TTC549 (cell line): ENCODE measurements at regions not wholly inside any gene's neighbourhood (a gene's known extent, or its start where the extent isn't known, plus 50 kb on each side); places are given as distances from the start of the nearest gene placed in this dataset.
"Not testable (repeated sequence)": the region's sequence is repeated elsewhere in the genome, so short reads cannot be mapped to it uniquely, and the experiment has no call there.

Experiments
- FAIRE-seq: peaks from 2 replicates; lab custom pipeline; 2012; peaks lifted over from hg19 to GRCh38; lab: Jason Lieb, UNC

- no peak for FAIRE-seq
Measured at GRCh38 chr9:29006628-29007027, 1433.3 kb upstream of the C9orf72 start.

GRCh38 chr9:29012911-29013310 is 1439.6 kb upstream of the C9orf72 start:
- FAIRE-seq = no peak

GRCh38 chr9:29021632-29022031 is 1448.4 kb upstream of the C9orf72 start:
- no peak for FAIRE-seq

GRCh38 chr9:29038332-29038731 is 1465.1 kb upstream of the C9orf72 start:
- FAIRE-seq = no peak

- no peak for FAIRE-seq
Measured at GRCh38 chr9:29039258-29039657, 1466.0 kb upstream of the C9orf72 start.

GRCh38 chr9:29043072-29043471 is 1469.8 kb upstream of the C9orf72 start:
- FAIRE-seq = no peak

GRCh38 chr9:29044959-29045358 is 1471.7 kb upstream of the C9orf72 start:
- FAIRE-seq = no peak

- FAIRE-seq = no peak
Measured at GRCh38 chr9:29060041-29060440, 1486.8 kb upstream of the C9orf72 start.

- FAIRE-seq = no peak
Measured at GRCh38 chr9:29062446-29062845, 1489.2 kb upstream of the C9orf72 start.

GRCh38 chr9:29063031-29063430 is 1489.8 kb upstream of the C9orf72 start:
- no peak for FAIRE-seq

GRCh38 chr9:29066141-29066640 is 1492.9 kb upstream of the C9orf72 start:
- FAIRE-seq = no peak

GRCh38 chr9:29068461-29068860 is 1495.2 kb upstream of the C9orf72 start:
- no peak for FAIRE-seq

- no peak for FAIRE-seq
Measured at GRCh38 chr9:29069376-29069775, 1496.1 kb upstream of the C9orf72 start.

GRCh38 chr9:29078063-29078666 is 1504.9 kb upstream of the C9orf72 start:
- no peak for FAIRE-seq

- FAIRE-seq = no peak
Measured at GRCh38 chr9:29100762-29101161, 1527.5 kb upstream of the C9orf72 start.

GRCh38 chr9:29104166-29104565 is 1530.9 kb upstream of the C9orf72 start:
- FAIRE-seq = not testable (repeated sequence)

- no peak for FAIRE-seq
Measured at GRCh38 chr9:29118555-29118954, 1545.3 kb upstream of the C9orf72 start.

GRCh38 chr9:29126783-29127182 is 1553.5 kb upstream of the C9orf72 start:
- no peak for FAIRE-seq

GRCh38 chr9:29129763-29130162 is 1556.5 kb upstream of the C9orf72 start:
- FAIRE-seq = no peak

GRCh38 chr9:29144476-29144875 is 1571.2 kb upstream of the C9orf72 start:
- no peak for FAIRE-seq

- FAIRE-seq = no peak
Measured at GRCh38 chr9:29150606-29151005, 1577.3 kb upstream of the C9orf72 start.

GRCh38 chr9:29160763-29161353 is 1587.6 kb upstream of the C9orf72 start:
- FAIRE-seq = no peak

- no peak for FAIRE-seq
Measured at GRCh38 chr9:29174136-29174535, 1600.9 kb upstream of the C9orf72 start.

GRCh38 chr9:29176231-29176630 is 1603.0 kb upstream of the C9orf72 start:
- FAIRE-seq = no peak
